ENCODE measurements at regions not wholly inside any gene's neighbourhood (a gene's known extent, or its start where the extent isn't known, plus 50 kb on each side); places are given as distances from the start of the nearest gene placed in this dataset.
"Not testable (repeated sequence)": the region's sequence is repeated elsewhere in the genome, so short reads cannot be mapped to it uniquely, and the experiment has no call there.

DNA sequence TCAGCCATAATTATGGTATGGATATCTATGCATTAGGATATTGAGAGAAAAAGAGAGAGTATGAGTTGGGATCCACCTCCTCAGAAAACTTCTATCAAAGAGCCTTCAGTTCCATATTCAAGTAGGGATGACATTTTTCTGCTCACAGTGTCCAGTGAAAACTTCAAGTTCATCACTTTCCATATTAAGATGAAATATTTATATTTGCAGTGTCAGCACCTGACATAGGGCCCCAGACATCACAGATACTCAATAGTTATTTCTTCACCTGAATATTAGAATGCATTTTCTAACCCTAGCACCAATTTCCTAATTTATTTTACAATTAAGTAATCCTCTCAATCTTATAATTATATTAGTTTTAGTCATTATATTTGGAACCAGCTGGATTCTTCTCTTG is 318.0 kb upstream of the MGAT4C start:
- intact Hi-C loops (cut with micrococcal nuclease): no loop called here
- H3K9me3 Mint-ChIP-seq: no peaks in the 10 kb centered on the region
- no peaks in the 10 kb centered on the region for H3K4me1 Mint-ChIP-seq (ENCODE audit: low read depth)
- DNase-seq (ENCODE audit: low spot score): no peak
- no peaks in the 10 kb centered on the region for H3K27me3 Mint-ChIP-seq (ENCODE audit: insufficient read depth)
- no peak overlapping the region for H3K27ac Mint-ChIP-seq
- no peak overlapping the region for H3K4me3 Mint-ChIP-seq
- no peaks in the 10 kb centered on the region for H3K36me3 Mint-ChIP-seq (ENCODE audit: low read depth)

DNA sequence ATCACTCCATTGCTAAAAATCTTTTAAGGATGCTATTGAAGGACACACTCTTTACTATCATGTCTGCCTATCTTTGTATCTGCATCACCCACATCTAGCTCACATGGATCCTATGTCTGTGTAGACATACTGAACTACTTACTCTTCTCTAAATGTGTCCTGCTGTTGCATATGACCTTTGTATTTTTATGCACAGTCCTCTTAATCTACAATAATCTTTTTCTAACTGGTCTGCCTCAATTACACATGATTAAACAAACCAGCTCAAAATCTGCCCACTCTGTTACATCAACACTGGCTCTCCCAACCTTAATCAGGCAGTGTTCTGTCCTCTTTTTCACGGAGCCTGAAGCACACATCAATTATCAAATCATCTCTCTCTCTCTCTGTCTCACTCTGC is 316.3 kb upstream of the MGAT4C start:
- no peak overlapping the region for H3K27ac Mint-ChIP-seq
- no peak for DNase-seq (ENCODE audit: low spot score)
- peaks cover 4% of the 10 kb centered on the region for H3K9me3 Mint-ChIP-seq
- intact Hi-C loops (cut with micrococcal nuclease): no loop called here
- H3K27me3 Mint-ChIP-seq (ENCODE audit: insufficient read depth): no peaks in the 10 kb centered on the region
- no peaks in the 10 kb centered on the region for H3K36me3 Mint-ChIP-seq (ENCODE audit: low read depth)
- no peaks in the 10 kb centered on the region for H3K4me1 Mint-ChIP-seq (ENCODE audit: low read depth)
- no peak overlapping the region for H3K4me3 Mint-ChIP-seq

DNA sequence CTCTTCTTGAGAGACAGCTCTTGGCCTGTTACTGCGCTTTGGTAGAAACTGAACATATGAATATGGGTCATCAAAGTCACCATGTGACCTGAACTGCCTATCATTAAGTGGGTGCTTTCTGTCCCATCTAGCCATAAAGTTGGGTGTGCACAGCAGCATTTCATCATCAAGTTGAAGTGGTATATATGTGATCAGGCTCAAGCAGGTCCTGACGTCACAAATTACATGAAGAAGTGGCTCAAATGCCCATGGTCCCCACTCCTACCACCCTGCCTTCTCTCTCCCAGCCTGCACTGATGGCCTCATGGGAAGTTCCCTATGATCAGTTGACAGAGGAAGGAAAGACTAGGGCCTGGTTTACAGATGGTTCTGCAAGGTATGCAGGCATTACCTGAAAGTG is 308.8 kb upstream of the MGAT4C start:
- Mint-ChIP-seq H3K27me3 (ENCODE audit: insufficient read depth) (no peaks in the 10 kb centered on the region), H3K36me3 (ENCODE audit: low read depth) (no peaks in the 10 kb centered on the region), H3K27ac (no peak overlapping the region), H3K4me3 (no peak overlapping the region), H3K9me3 (peaks cover 9% of the 10 kb centered on the region), H3K4me1 (ENCODE audit: low read depth) (no peaks in the 10 kb centered on the region)
- no peak for DNase-seq (ENCODE audit: low spot score)
- intact Hi-C loops (cut with micrococcal nuclease): no loop called here

DNA sequence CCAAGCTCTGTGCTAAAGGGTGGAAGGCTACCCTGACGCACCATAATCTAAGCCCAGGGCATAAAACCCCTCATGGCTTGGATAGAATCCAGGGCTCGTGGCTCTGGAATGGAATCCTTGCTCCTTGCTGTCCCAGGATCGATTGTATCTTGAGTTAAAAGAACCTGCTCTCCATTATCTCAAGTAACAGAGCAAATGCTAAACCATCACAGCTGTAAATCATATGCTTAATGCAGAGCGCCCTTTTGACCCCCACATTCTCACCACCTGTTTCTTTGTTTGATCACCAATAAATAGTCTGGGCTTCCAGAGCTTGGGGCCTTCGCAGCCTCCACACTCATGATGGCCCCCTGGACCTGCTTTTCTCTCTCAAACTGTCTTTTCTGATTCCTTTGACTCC is 299.3 kb upstream of the MGAT4C start:
- H3K4me1 Mint-ChIP-seq (ENCODE audit: low read depth); H3K9me3 Mint-ChIP-seq; H3K27ac Mint-ChIP-seq; H3K36me3 Mint-ChIP-seq (ENCODE audit: low read depth); H3K27me3 Mint-ChIP-seq (ENCODE audit: insufficient read depth); DNase-seq (ENCODE audit: low spot score); intact Hi-C loops (cut with micrococcal nuclease); H3K4me3 Mint-ChIP-seq: not testable (repeated sequence)

DNA sequence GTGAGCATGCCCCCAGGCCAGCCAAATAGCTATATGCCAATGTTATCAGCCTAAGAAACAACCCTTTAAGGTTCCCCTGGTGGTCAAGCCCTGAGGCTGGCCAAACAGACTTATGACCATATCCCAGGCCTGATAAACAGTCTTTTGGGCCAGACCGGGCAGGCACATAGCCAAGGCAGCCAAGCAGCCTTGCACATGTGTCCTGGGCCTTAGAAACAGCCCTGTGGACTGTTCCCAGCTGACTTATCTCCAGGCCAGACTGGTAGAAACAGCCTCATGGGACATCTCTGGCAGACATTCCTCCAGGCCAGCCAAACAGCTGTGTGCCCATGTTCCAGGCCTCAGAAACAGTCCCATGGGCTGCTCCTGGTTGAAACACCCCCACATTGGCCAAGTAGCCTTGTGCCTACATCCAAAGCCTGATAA is 295.0 kb upstream of the MGAT4C start:
- no peak for DNase-seq (ENCODE audit: low spot score)
- no peaks in the 10 kb centered on the region for H3K9me3 Mint-ChIP-seq
- H3K27me3 Mint-ChIP-seq (ENCODE audit: insufficient read depth): no peaks in the 10 kb centered on the region
- H3K27ac Mint-ChIP-seq: no peak overlapping the region
- no peak overlapping the region for H3K4me3 Mint-ChIP-seq
- intact Hi-C loops (cut with micrococcal nuclease): no loop called here
- H3K4me1 Mint-ChIP-seq (ENCODE audit: low read depth): no peaks in the 10 kb centered on the region
- no peaks in the 10 kb centered on the region for H3K36me3 Mint-ChIP-seq (ENCODE audit: low read depth)

DNA sequence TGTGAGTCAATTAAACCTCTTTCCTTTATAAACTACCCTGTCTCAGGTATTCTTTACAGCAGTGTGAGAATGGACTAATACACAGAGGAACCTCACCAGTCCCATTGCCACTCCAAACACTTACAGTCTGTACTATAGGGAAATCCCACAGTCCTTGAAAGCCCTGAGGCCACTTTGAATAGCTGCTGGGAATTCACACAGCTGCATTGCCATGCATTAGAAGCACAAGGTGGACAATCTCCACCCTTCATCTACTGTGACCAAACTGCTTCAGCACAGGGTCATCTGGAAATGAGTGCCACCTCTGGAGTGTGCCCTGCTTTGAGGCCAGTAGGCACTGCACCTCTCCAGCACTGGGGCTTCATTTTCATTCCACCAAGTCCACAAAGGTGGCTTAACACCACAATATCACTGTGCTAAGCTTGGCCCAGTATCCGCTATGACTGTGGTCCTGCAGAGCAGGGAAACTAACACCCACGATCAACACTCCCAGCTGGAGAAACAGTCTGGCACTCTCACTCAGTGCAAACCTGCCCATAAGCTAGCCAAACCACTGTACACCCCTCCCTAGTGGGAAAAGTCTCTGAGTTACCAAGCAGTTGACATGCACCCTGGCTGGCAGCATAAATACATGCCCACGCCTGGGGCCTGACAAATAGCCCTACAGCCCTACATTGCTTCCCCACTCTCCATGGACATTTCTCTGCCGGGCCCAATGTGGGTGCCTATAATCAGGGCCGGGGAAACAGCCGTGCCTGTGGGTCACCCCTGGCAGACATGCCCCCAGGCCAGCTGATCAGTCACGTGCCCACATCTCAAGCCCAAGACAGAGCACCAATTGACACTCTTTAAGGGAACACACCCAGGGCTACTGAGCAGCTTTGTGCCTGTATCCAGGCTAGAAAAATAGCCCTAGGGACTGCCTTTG is 294.3 kb upstream of the MGAT4C start:
- no peak overlapping the region for H3K4me3 Mint-ChIP-seq
- H3K27me3 Mint-ChIP-seq (ENCODE audit: insufficient read depth): no peaks in the 10 kb centered on the region
- intact Hi-C loops (cut with micrococcal nuclease): no loop called here
- no peaks in the 10 kb centered on the region for H3K36me3 Mint-ChIP-seq (ENCODE audit: low read depth)
- H3K9me3 Mint-ChIP-seq: no peaks in the 10 kb centered on the region
- no peaks in the 10 kb centered on the region for H3K4me1 Mint-ChIP-seq (ENCODE audit: low read depth)
- no peak for DNase-seq (ENCODE audit: low spot score)
- no peak overlapping the region for H3K27ac Mint-ChIP-seq

DNA sequence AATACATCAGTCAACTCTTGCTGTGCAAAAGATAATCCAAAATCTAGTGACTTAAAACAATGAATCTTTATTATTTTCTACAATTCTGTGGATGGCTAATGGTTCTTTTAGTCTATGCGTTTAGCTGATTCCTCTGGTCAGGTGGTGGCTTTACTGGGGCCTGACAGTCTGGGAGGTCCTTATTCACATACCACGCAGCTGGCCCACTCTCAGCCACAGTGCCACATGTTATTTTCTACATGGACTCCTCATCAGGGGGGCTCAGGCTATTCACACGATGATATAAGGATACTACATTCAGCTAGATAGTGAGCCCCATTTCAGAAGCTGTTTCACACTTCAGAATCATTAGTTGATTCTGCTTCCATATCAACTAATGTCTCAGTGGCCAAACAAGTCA is 287.5 kb upstream of the MGAT4C start:
- no peaks in the 10 kb centered on the region for H3K36me3 Mint-ChIP-seq (ENCODE audit: low read depth)
- no peaks in the 10 kb centered on the region for H3K27me3 Mint-ChIP-seq (ENCODE audit: insufficient read depth)
- intact Hi-C loops (cut with micrococcal nuclease): no loop called here
- no peak overlapping the region for H3K4me3 Mint-ChIP-seq
- H3K27ac Mint-ChIP-seq: no peak overlapping the region
- no peak for DNase-seq (ENCODE audit: low spot score)
- no peaks in the 10 kb centered on the region for H3K9me3 Mint-ChIP-seq
- no peaks in the 10 kb centered on the region for H3K4me1 Mint-ChIP-seq (ENCODE audit: low read depth)

DNA sequence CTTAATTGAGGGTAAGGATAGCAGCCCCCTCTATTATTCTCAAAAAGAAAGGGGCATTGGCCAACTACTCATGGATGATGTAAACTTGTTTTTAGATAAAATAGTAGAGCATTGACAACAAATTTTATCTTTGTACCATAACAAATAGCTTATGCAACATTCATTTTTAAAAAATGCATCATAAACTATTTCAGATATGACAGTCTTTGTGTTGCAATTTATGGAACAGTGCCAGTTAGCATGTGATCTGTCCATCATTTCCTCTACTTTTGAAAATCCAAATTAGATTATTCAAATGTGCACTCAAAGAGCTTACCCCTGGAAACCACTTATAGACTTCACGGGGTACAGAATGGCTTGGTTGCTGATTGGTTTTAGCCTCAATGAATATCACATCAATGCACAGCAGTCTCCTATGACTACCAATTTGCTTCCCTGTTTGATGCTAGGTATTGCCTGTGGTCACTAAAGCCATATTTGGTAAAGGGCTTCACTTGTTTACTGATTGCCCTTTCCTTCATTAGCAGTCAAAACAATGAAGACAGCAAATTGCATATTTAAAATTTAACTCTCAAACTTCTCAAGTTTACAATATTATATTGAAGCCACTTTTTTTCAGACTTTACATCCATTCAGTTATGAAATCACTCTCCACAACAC is 274.9 kb upstream of the MGAT4C start:
- Mint-ChIP-seq H3K27ac (no peak overlapping the region), H3K4me3 (no peak overlapping the region), H3K36me3 (ENCODE audit: low read depth) (no peaks in the 10 kb centered on the region), H3K27me3 (ENCODE audit: insufficient read depth) (no peaks in the 10 kb centered on the region), H3K9me3 (peaks cover 6% of the 10 kb centered on the region), H3K4me1 (ENCODE audit: low read depth) (no peaks in the 10 kb centered on the region)
- DNase-seq (ENCODE audit: low spot score): no peak
- intact Hi-C loops (cut with micrococcal nuclease): no loop called here

DNA sequence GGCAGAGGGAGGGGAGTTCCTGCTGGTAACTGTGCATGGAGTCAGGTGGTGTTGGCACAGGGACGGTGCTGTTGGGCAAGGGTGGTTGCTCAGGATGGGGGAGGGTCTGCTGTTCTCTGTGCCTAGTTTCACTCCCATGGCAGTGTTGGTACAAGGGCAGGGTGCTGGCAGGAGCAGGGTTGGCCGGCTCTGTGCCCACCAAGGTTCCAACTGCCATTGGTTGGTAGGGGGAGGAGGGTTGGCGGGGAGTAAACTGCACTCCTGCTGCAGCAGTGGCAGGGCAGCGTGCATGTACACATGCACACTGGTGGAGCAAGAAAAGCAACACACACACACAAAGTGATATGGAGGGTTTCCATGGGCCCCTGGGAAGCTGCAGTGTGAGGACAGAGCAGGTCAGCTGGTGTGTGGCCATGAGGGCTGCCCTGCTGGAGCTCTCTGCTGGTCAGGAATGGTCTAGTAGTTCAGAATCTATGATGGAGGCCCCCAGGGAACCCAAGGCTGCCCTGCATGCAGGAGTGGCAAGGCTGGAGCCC is 269.9 kb upstream of the MGAT4C start:
- Mint-ChIP-seq H3K27me3 (ENCODE audit: insufficient read depth) (no peaks in the 10 kb centered on the region), H3K4me1 (ENCODE audit: low read depth) (no peaks in the 10 kb centered on the region), H3K9me3 (peaks cover 40% of the 10 kb centered on the region), H3K36me3 (ENCODE audit: low read depth) (no peaks in the 10 kb centered on the region), H3K4me3 (no peak overlapping the region), H3K27ac (no peak overlapping the region)
- intact Hi-C loops (cut with micrococcal nuclease): no loop called here
- DNase-seq (ENCODE audit: low spot score): no peak

DNA sequence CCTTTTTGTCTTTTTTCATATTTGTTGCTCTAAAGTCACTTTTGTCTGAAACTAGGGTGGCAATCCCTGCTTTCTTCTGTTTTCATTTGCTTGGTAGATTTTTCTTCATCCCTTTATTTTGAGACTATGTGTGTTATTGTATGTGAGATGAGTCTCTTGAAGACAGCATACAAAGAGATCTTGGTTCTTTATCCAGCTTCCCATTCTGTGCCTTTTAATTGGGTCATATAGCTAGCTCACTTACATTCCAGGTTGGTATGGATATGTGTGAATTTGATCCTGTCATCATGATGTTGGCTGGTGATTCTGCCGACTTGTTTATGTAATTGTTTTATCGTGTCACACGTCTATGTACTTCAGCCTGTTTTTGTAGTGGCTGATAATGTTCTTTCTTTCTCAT is 267.7 kb upstream of the MGAT4C start:
- no peak for DNase-seq (ENCODE audit: low spot score)
- peaks cover 40% of the 10 kb centered on the region for H3K9me3 Mint-ChIP-seq
- H3K4me1 Mint-ChIP-seq (ENCODE audit: low read depth): no peaks in the 10 kb centered on the region
- intact Hi-C loops (cut with micrococcal nuclease): no loop called here
- H3K36me3 Mint-ChIP-seq (ENCODE audit: low read depth): no peaks in the 10 kb centered on the region
- H3K4me3 Mint-ChIP-seq: no peak overlapping the region
- H3K27me3 Mint-ChIP-seq (ENCODE audit: insufficient read depth): no peaks in the 10 kb centered on the region
- no peak overlapping the region for H3K27ac Mint-ChIP-seq

DNA sequence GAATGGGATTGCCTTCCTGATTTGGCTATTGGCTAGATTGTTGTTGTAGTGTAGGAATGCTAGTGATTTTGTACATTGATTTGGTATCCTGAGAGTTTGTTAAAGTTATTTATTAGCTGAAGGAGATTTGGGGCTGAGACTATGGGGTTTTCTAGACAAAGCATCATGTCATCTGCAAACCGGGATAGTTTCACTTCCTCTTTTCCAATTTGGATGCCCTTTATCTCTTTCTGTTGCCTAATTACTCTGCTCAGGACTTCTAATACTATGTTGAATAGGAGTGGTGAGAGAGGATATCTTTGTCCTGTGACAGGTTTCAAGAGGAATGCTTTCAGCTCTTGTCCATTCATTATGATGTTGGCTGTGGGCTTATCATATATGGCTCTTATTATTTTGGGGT is 265.7 kb upstream of the MGAT4C start:
- H3K4me1 Mint-ChIP-seq (ENCODE audit: low read depth): no peaks in the 10 kb centered on the region
- no peaks in the 10 kb centered on the region for H3K36me3 Mint-ChIP-seq (ENCODE audit: low read depth)
- intact Hi-C loops (cut with micrococcal nuclease): no loop called here
- no peaks in the 10 kb centered on the region for H3K27me3 Mint-ChIP-seq (ENCODE audit: insufficient read depth)
- no peak overlapping the region for H3K27ac Mint-ChIP-seq
- DNase-seq (ENCODE audit: low spot score): no peak
- peaks cover 35% of the 10 kb centered on the region for H3K9me3 Mint-ChIP-seq
- no peak overlapping the region for H3K4me3 Mint-ChIP-seq

DNA sequence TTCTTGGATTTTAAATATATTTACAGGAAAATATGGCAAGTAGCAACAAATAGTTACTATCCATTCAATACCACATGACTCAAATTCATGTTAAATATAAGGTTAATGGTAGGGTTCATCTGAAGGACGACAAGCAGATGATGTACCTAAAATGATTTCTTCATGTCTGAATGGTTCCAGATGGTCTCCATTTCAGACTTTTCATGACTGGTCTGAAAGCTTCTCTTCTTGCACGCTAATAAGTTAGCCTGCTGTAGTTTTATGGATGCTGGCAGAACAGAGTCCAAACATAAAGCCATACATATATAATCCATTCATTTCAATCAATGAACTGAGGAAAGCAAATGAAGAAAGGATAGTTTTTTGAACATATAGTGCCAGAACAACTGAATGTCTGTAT is 257.0 kb upstream of the MGAT4C start:
- H3K27me3 Mint-ChIP-seq (ENCODE audit: insufficient read depth): no peaks in the 10 kb centered on the region
- H3K4me3 Mint-ChIP-seq: no peak overlapping the region
- DNase-seq (ENCODE audit: low spot score): no peak
- no peak overlapping the region for H3K27ac Mint-ChIP-seq
- no peaks in the 10 kb centered on the region for H3K36me3 Mint-ChIP-seq (ENCODE audit: low read depth)
- H3K4me1 Mint-ChIP-seq (ENCODE audit: low read depth): no peaks in the 10 kb centered on the region
- peaks cover 6% of the 10 kb centered on the region for H3K9me3 Mint-ChIP-seq
- intact Hi-C loops (cut with micrococcal nuclease): no loop called here

DNA sequence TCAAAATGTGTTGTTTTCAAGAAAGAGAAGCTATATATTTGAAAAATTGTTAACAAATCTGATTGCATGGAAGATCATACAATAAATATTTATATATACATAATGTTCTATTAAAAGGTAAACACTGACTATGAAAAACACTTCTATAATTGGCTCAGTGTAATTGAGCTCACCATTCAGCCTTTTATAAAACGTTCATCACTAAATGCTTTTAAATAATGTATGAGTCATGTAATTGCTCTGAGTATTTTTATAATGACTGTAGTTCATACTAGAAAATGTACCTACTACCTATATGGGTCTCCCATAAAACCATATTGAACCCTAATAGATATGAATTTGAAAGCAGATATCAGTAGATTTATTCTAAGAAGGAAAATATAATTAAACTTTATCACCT is 240.4 kb upstream of the MGAT4C start:
- Mint-ChIP-seq H3K4me1 (ENCODE audit: low read depth) (no peaks in the 10 kb centered on the region), H3K27me3 (ENCODE audit: insufficient read depth) (no peaks in the 10 kb centered on the region), H3K36me3 (ENCODE audit: low read depth) (no peaks in the 10 kb centered on the region), H3K27ac (no peak overlapping the region), H3K4me3 (no peak overlapping the region), H3K9me3 (no peaks in the 10 kb centered on the region)
- DNase-seq (ENCODE audit: low spot score): no peak
- intact Hi-C loops (cut with micrococcal nuclease): no loop called here

All from activated T-helper 1 cell treated with anti-CD3 and anti-CD28 coated beads, Interleukin-12 subunit alpha, Interleukin-12 subunit beta, Interleukin-2, Interleukin-4 antibody, amounts not matched to agents 30 ng/mL and 10 ng/mL and 1 ng/mL, durations not matched to agents 14 hours and 24 hours and 36 hours (primary cell).